ENCODE measurements at regions not wholly inside any gene's neighbourhood (a gene's known extent, or its start where the extent isn't known, plus 50 kb on each side); places are given as distances from the start of the nearest gene placed in this dataset.

- Histone ChIP-seq H3K14ac (ENCODE audit: insufficient read depth, low read length) (no peak overlapping the region; the same call in 1 of the 2 replicates), H3T11ph (ENCODE audit: low read length) (no peak overlapping the region), H2BK15ac (ENCODE audit: low read depth, low read length) (no peak overlapping the region), H3K23ac (ENCODE audit: insufficient read length, low read depth, low read length) (no peak overlapping the region), H4K5ac (ENCODE audit: insufficient read length, low read depth, low read length) (no peak overlapping the region), H4K8ac (replicated peaks; ENCODE audit: insufficient read length, low read depth, low read length) (no peak overlapping the region), H2AFZ (ENCODE audit: low read length) (no peak overlapping the region), H4K20me1 (ENCODE audit: control insufficient read depth, insufficient read depth, insufficient read length) (no peaks in the 10 kb centered on the region), H3K9me3 (ENCODE audit: control insufficient read depth, low read depth, low read length) (no peaks in the 10 kb centered on the region), H3K4me1 (ENCODE audit: insufficient read depth, low read length) (no peaks in the 10 kb centered on the region), H4K91ac (ENCODE audit: insufficient read length, low read depth, low read length) (no peak overlapping the region), H3K23me2 (ENCODE audit: insufficient read length, low read depth, low read length, poor library complexity, severe bottlenecking) (no peaks in the 10 kb centered on the region), H3K9ac (ENCODE audit: extremely low read depth, insufficient read length, low read length) (no peak overlapping the region), H2BK12ac (ENCODE audit: insufficient read length, low read depth, low read length) (no peak overlapping the region), H3K27ac (ENCODE audit: insufficient read length, low read depth, low read length) (no peak overlapping the region), H3K4ac (ENCODE audit: low read depth, low read length) (no peak overlapping the region), H3K18ac (ENCODE audit: insufficient read length, low read depth, low read length) (no peak overlapping the region), H3K79me2 (ENCODE audit: insufficient read depth, low read length) (no peaks in the 10 kb centered on the region), H3K56ac (ENCODE audit: insufficient read length, low read depth, low read length) (no peak overlapping the region), H2BK5ac (ENCODE audit: insufficient read length, low read length) (no peak overlapping the region), H2AK5ac (ENCODE audit: insufficient read length, low read length) (no peak overlapping the region), H3K4me2 (ENCODE audit: insufficient read depth, insufficient read length, low read length) (no peak overlapping the region), H2BK120ac (ENCODE audit: low read depth, low read length, poor library complexity, severe bottlenecking) (no peak overlapping the region), H3K79me1 (ENCODE audit: insufficient read depth, low read depth, low read length, poor library complexity, severe bottlenecking) (no peaks in the 10 kb centered on the region), H3K27me3 (ENCODE audit: insufficient read depth, low read length) (no peaks in the 10 kb centered on the region), H2BK20ac (ENCODE audit: low read depth, low read length, poor library complexity, severe bottlenecking) (no peak overlapping the region)
- no CpG with 5 or more reads among the region's 38 CpGs for WGBS (ENCODE audit: extremely low coverage, insufficient read length, low lambda C conversion rate)
- no peak overlapping the region; a peak in 1 of 7 replicates for H3K27ac Mint-ChIP-seq
- H3K9me3 Mint-ChIP-seq, result peaks cover 0 to 2% of the 10 kb centered on the region in 2 experiments; a peak in 2 of 5 replicates
- H3K4me1 Mint-ChIP-seq, result no peaks in the 10 kb centered on the region
- TF ChIP-seq CTCF (conservative IDR thresholded peaks at IDR 0.05), result no peak
- H3K4me3 Mint-ChIP-seq, result no peak overlapping the region
- no peaks in the 10 kb centered on the region for H3K36me3 Mint-ChIP-seq (ENCODE audit: insufficient read depth in 1 of 3, low read depth in 3 of 3)
- peaks cover 29% of the 10 kb centered on the region for H3K27me3 Mint-ChIP-seq (ENCODE audit: low read depth)
- no peak for DNase-seq
Observed at GRCh38 chr20:21607971-21608725, 94.3 kb upstream of the NKX2-2 start.

Measured in H9 (cell line).